Fibroblast of mammary gland (primary cell): ENCODE measurements at regions not wholly inside any gene's neighbourhood (a gene's known extent, or its start where the extent isn't known, plus 50 kb on each side); places are given as distances from the start of the nearest gene placed in this dataset.

Source experiments
- DNase-seq: peaks from one replicate; pipeline ENCODE4 v3.0.0-alpha.2; 2010; ENCODE audit warnings: low read depth
- H3K4me3 ChIP-seq: 2 replicates; pipeline ENCODE4 v1.5.1; 2011; ENCODE audit warnings: low read depth, mild to moderate bottlenecking, low read length, moderate library complexity; ENCODE audit not compliant: control insufficient read depth
- TF ChIP-seq, protein P1 (sequence below): conservative IDR thresholded peaks from 2 replicates; pipeline ENCODE4 v1.5.1; 2011; ENCODE audit warnings: low read depth, low read length, inconsistent platforms; ENCODE audit not compliant: control insufficient read depth, insufficient read depth

DNA sequence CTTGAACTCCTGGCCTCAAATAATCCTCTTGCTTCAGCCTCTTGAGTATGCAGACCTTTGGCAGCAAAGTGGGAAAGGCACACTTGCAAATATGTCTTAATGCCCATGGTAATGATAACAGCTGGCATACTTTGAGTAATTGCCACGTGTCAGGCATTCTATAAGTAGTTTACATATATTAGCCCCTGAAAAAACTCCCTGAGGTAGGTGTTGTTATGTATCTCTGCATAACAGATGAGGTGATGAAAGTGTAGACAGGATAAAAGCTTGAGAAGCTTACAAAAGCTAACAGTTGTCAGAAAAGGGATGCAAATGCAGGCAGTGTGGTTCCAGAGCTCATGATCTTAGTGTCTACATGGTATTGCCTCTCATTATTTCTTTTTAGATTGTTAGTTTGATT, 291.1 kb upstream of the C11orf87 start:
- no peak for DNase-seq
- TF ChIP-seq, protein P1, sequence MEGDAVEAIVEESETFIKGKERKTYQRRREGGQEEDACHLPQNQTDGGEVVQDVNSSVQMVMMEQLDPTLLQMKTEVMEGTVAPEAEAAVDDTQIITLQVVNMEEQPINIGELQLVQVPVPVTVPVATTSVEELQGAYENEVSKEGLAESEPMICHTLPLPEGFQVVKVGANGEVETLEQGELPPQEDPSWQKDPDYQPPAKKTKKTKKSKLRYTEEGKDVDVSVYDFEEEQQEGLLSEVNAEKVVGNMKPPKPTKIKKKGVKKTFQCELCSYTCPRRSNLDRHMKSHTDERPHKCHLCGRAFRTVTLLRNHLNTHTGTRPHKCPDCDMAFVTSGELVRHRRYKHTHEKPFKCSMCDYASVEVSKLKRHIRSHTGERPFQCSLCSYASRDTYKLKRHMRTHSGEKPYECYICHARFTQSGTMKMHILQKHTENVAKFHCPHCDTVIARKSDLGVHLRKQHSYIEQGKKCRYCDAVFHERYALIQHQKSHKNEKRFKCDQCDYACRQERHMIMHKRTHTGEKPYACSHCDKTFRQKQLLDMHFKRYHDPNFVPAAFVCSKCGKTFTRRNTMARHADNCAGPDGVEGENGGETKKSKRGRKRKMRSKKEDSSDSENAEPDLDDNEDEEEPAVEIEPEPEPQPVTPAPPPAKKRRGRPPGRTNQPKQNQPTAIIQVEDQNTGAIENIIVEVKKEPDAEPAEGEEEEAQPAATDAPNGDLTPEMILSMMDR = no peak
- H3K4me3 ChIP-seq = no peak overlapping the region

DNA sequence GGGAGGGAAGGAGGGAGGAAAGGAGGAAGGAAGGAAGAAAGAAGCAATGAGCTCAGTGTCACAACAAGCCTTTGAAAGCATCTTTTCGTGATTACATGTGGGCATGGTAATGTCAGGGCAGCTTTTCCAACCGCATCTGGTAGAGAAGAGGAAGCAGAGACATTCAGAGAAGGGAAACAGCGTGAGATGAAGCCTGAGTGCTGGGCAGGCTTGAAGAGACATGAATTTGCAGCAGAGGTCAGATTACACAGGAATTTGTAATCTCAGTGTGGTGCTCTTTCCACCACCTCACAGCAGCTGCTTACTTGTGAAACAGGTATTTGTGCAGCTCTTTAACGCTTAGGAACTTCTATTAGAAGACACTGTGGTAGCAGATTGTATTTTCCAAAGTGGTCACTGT, 289.5 kb upstream of the C11orf87 start:
- no peak overlapping the region for H3K4me3 ChIP-seq
- TF ChIP-seq, protein P1 = no peak
- no peak for DNase-seq

DNA sequence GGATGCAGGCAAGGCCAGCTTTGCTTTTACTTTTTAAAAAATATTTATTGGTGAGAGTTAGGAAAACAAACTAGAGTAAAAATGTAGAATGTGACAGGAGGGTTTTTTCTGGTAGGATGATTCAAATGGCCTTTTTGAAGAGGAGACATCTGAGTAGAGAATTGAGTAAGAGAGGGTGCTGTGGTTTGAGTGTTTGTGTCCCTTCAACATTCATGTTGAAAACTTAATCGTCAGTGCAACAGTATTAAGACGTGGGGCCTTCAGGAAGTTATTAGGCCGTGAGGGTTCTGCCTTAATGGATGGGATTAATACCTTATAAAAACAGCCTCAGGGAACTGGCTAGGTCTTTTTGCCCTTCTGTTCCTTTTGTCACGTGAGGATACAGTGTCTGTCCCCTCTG, 288.8 kb upstream of the C11orf87 start:
- TF ChIP-seq, protein P1 = no peak

DNA sequence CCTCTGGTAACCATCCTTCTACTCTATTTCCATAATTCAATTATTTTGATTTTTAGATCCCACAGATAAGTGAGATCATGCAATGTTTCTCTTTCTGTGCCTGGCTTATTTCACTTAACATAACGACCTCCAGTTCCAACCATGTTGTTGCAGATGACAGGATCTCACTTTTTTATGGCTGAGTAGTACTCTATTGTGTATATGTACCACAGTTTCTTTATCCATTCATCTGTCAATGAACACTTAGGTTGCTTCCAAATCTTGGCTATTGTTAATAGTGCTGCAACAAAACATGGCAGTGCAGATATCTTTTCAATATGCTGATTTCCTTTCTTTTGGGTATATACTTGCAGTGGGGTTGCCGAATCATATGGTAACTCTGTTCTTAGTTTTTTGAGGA, 286.4 kb upstream of the C11orf87 start:
- TF ChIP-seq, protein P1 = no peak
- no peak for DNase-seq
- H3K4me3 ChIP-seq = no peak overlapping the region

More for the DNA sequence above, 288.8 kb upstream of the C11orf87 start:
- H3K4me3 ChIP-seq = no peak overlapping the region
- DNase-seq = no peak

DNA sequence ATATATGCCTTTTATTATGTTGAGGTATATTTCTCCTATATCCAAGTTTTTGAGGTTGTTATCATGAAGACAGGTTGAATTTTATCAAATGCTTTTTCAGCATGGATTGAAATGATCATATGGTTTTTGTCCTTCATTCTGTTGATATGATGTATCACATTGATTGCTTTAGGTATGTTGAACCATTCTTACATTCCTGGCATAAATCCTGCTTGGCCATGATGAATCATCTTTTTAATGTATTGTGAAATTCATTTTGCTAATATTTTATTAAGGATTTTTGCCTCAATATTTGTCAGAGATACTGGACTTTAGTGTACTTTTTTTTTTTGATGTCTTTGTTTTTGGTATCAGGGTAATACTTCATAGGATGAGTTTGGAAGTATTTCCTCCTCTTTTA, 283.8 kb upstream of the C11orf87 start:
- TF ChIP-seq, protein P1 = no peak
- H3K4me3 ChIP-seq = no peak overlapping the region
- DNase-seq = peak; percentile 35

DNA sequence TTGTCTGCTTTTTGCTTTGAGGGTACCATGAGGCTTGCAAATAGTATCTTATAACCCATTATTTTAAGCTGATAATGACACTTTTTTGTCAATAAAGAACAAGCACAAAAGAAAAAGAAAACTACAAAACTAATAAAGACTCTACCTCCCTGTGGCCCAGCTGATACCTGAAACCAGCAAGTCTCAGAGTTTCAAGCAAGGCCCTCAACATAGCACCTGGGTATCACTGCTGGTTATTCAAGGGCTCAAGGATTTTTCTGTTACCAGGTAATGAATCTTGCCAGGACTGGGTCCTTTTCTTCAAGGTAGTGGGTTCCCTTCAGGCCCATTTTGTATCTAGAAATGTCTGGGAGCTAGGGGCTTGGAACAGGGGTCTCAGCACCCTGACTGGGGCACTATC, 281.6 kb upstream of the C11orf87 start:
- TF ChIP-seq, protein P1 = no peak
- no peak for DNase-seq
- no peak overlapping the region for H3K4me3 ChIP-seq

DNA sequence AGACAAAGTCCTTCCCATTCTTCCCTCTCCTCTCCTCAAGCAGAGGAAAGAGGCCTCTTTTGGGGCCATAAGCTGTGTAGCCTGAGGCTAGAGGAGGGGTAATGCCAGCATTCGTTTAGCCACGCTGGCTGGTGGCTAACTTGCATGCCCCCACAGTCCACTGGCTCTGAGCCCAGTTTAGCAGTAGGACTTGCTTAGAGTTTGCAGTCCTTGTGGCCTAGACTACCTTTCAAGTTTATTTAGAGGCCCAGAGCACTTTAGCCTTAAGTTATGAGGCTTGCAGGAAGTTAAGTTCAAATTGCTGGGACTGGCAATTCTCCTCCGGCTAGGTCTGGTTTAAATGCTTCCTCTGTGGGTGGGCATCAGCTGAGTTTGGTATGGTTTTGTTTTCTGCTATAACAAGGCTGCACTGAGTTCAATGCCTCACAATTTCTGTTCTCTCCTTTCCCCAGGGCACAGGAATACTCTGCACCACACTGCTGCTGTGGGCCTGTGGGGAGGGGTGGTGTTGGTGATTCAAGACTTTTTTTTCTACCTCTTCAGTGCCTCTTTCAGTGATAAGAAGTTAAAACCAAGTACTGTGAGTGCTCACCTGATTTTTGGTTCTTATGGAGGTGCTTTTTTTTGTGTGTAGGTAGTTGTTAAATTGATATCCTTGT, 281.0 kb upstream of the C11orf87 start:
- DNase-seq = no peak
- H3K4me3 ChIP-seq = no peak overlapping the region
- TF ChIP-seq, protein P1 = no peak
